PFSK-1 (cell line): ENCODE measurements at regions not wholly inside any gene's neighbourhood (a gene's known extent, or its start where the extent isn't known, plus 50 kb on each side); places are given as distances from the start of the nearest gene placed in this dataset.

Source experiments
- FOXP2 ChIP-seq: optimal IDR thresholded peaks from 2 replicates; pipeline ENCODE3; 2011; ENCODE audit warnings: borderline replicate concordance, control low read depth, inconsistent platforms; ENCODE audit not compliant: insufficient read depth; ENCODE audit errors: extremely low read length, extremely low read depth
- POLR2AphosphoS5 ChIP-seq: IDR thresholded peaks from 2 replicates; pipeline ENCODE4 v1.6.1; 2012; ENCODE audit warnings: low read depth, mild to moderate bottlenecking, control low read depth, low read length, moderate library complexity
- SIN3A ChIP-seq: IDR thresholded peaks from 2 replicates; pipeline ENCODE4 v1.6.1; 2012; ENCODE audit warnings: mild to moderate bottlenecking, low read length, moderate library complexity, borderline replicate concordance; ENCODE audit not compliant: insufficient read depth
- TAF1 ChIP-seq: IDR thresholded peaks from 2 replicates; pipeline ENCODE4 v1.6.1; 2012; ENCODE audit warnings: low read length, control low read depth, borderline replicate concordance; ENCODE audit not compliant: insufficient read depth
- TF ChIP-seq, protein P1 (sequence below), 2 experiments: IDR thresholded peaks; 2 replicates each; pipeline versions ENCODE4 v1.6.1 to v1.8.0; 2011 to 2012; ENCODE audit warnings: low read depth in 2 of 2, low read length in 2 of 2, control low read depth in 1 of 2, inconsistent platforms in 1 of 2, mild to moderate bottlenecking in 1 of 2, moderate library complexity in 1 of 2; ENCODE audit not compliant: insufficient read depth in 1 of 2

DNA sequence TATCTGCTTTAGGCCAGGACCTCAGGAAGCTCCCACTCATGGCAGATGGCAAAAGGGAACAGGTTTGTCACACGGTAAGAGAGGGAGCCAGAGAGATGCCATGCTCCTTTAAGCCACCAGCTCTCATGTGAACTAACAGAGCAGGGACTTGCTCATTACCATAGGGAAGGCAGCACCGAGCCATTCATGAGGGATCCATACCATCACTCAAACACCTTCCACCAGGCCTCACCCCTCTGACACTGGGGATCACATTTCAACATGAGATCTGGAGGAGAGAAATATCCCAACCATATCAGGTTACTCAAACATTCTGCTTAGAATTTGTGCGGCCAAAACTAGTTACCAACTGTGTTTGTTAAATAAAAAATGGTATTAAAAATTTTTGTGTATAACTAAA lies 427.0 kb downstream of the UQCRFS1 start:
- TF ChIP-seq, protein P1, sequence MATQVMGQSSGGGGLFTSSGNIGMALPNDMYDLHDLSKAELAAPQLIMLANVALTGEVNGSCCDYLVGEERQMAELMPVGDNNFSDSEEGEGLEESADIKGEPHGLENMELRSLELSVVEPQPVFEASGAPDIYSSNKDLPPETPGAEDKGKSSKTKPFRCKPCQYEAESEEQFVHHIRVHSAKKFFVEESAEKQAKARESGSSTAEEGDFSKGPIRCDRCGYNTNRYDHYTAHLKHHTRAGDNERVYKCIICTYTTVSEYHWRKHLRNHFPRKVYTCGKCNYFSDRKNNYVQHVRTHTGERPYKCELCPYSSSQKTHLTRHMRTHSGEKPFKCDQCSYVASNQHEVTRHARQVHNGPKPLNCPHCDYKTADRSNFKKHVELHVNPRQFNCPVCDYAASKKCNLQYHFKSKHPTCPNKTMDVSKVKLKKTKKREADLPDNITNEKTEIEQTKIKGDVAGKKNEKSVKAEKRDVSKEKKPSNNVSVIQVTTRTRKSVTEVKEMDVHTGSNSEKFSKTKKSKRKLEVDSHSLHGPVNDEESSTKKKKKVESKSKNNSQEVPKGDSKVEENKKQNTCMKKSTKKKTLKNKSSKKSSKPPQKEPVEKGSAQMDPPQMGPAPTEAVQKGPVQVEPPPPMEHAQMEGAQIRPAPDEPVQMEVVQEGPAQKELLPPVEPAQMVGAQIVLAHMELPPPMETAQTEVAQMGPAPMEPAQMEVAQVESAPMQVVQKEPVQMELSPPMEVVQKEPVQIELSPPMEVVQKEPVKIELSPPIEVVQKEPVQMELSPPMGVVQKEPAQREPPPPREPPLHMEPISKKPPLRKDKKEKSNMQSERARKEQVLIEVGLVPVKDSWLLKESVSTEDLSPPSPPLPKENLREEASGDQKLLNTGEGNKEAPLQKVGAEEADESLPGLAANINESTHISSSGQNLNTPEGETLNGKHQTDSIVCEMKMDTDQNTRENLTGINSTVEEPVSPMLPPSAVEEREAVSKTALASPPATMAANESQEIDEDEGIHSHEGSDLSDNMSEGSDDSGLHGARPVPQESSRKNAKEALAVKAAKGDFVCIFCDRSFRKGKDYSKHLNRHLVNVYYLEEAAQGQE (IDR thresholded peaks at IDR 0.05; ENCODE audit: insufficient read depth in 1 of 2, low read depth in 2 of 2, low read length in 2 of 2), result no peak
- TF ChIP-seq FOXP2, result no peak
- no peak for TF ChIP-seq TAF1
- no peak for TF ChIP-seq POLR2AphosphoS5
- no peak for TF ChIP-seq SIN3A

DNA sequence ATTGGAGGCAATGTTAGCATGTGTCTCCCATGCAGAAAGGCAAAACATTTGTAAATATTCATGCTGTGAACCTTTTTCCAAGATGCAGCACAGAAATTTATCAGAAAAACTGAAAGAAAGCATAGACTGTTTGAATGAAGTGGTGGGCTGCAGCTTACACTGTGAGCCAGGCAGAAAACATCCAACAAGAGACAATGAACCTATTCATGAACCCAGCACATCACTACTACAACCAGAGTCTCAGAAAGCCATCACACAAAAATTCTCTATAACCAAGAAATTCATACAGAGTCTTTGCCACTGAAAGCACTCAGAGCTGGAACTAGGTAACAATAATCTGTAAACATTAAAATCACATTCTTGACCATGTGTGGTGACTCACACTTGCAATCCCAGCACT lies 448.9 kb downstream of the UQCRFS1 start:
- TF ChIP-seq SIN3A (no peak), TAF1 (no peak)

DNA sequence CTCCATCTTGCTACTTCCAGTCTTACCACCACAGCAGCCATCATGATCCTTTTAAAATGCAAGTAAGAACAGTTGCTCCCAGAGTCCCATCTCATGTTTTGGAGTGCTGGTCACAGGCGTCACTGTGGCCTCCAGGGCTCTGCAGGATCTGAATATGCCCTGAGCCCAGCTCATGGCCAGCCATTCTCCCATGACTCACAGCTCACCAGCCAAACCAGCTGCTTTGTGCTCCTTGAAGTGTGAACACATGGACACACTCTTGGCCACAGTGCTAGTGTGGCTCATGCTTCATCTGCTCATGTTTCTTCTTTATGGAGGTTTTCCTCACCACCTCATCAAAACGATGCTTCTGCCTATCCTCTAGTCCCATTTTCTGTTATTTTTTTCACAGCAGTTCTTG lies 466.5 kb downstream of the UQCRFS1 start:
- no peak for TF ChIP-seq FOXP2
- no peak for TF ChIP-seq POLR2AphosphoS5
- TF ChIP-seq, protein P1 (IDR thresholded peaks at IDR 0.05; ENCODE audit: insufficient read depth in 1 of 2, low read depth in 2 of 2, low read length in 2 of 2), result no peak
- no peak for TF ChIP-seq SIN3A
- TF ChIP-seq TAF1, result no peak

DNA sequence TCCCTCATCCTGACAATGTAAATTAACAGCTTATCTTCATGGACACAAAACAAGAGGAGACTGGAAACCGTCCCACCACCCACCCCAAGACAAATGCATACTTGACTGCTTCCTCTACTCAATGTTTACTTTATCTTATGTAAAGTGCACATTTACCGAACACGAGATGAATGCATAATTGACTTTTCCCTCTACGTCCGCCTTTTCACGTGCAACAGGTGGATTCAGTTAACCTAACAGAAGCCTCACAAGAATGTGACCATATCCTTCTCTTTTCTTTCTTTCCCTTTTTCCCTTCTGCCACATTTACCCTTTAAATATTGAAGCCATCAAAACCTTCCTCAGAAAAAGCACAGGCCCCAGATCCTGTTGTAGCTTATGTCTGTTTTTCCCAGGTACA lies 468.0 kb downstream of the UQCRFS1 start:
- TF ChIP-seq FOXP2, result no peak
- no peak for TF ChIP-seq SIN3A
- no peak for TF ChIP-seq POLR2AphosphoS5
- no peak for TF ChIP-seq TAF1
- TF ChIP-seq, protein P1 (IDR thresholded peaks at IDR 0.05; ENCODE audit: insufficient read depth in 1 of 2, low read depth in 2 of 2, low read length in 2 of 2), result no peak

DNA sequence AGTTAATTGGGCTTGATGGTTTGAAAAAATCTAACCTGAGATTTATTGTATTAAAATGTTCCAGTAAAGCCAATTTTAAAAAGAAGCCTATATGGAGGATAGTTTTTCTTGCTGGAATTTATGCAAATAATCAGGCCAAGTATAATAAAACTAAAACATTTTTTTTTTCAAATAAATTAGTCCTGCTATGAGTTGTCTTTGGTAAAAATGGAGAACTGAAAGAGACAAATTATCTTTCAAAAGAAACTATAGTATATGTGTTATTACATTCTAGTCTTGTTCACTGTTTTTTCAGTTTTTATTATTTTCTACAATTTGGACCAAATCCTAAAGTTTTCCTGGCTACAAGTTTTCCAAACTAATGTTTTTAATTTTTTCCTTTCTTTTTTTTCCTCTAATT lies 468.9 kb downstream of the UQCRFS1 start:
- TF ChIP-seq SIN3A (no peak), FOXP2 (no peak), POLR2AphosphoS5 (no peak), TAF1 (no peak)
- TF ChIP-seq, protein P1 (IDR thresholded peaks at IDR 0.05; ENCODE audit: insufficient read depth in 1 of 2, low read depth in 2 of 2, low read length in 2 of 2), result no peak
